Activated naive CD8-positive, alpha-beta T cell treated with anti-CD3 and anti-CD28 coated beads for 36 hours (primary cell): ENCODE measurements at regions not wholly inside any gene's neighbourhood (a gene's known extent, or its start where the extent isn't known, plus 50 kb on each side); places are given as distances from the start of the nearest gene placed in this dataset.
"Not testable (repeated sequence)": the region's sequence is repeated elsewhere in the genome, so short reads cannot be mapped to it uniquely, and the experiment has no call there.

ENCODE experiments used
- DNase-seq: peaks from one replicate; pipeline ENCODE4 v3.0.0; 2021
- H3K27ac Mint-ChIP-seq: one replicate; pipeline ENCODE4 v1.8.0; 2022; ENCODE audit warnings: mild to moderate bottlenecking, moderate library complexity, mixed read lengths
- H3K27me3 Mint-ChIP-seq: one replicate; pipeline ENCODE4 v1.8.0; 2022; ENCODE audit warnings: mild to moderate bottlenecking, mixed read lengths
- H3K36me3 Mint-ChIP-seq: one replicate; pipeline ENCODE4 v1.8.0; 2021; ENCODE audit warnings: mild to moderate bottlenecking, mixed read lengths
- H3K4me1 Mint-ChIP-seq: one replicate; pipeline ENCODE4 v1.8.0; 2021; ENCODE audit warnings: mixed read lengths
- H3K4me3 Mint-ChIP-seq: one replicate; pipeline ENCODE4 v1.8.0; 2022; ENCODE audit warnings: mild to moderate bottlenecking, moderate library complexity, mixed read lengths
- H3K9me3 Mint-ChIP-seq: one replicate; pipeline ENCODE4 v1.8.0; 2022; ENCODE audit warnings: mixed read lengths

DNA sequence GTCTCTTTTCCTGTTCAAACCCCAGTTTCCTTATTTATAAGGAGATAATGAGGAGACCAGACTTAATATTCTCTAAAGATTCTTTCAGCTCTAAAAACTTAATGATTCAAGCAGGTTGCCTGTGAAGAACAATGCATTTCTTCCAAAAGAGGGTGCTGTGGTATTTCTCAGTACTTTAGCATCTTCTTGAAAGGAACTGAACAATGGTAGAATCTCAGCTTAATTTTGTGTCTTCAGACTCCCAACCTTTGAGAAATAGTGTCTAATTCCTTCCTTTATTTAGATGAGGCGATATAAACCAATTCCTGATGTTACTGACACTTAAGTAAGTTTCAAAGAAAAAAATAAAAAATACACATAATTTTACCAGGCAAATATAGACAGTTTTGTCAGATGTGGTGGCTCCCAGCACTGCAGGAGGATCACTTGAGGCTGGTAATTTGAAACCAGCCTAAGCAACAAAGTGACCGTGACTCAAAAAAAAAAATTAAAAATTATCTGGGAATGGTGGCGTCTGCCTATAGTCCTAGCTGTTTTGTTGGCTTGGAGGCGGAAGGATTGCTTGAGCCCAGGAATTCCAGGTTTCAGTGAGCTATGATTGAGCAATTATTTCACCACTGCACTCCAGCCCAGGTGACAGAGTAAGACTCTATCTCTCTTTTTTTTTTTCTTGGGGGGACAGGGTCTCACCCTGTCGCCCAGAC, 76.9 kb upstream of the PSMA6 start:
- Mint-ChIP-seq H3K9me3 (no peaks in the 10 kb centered on the region), H3K27me3 (no peaks in the 10 kb centered on the region), H3K36me3 (peaks cover 8% of the 10 kb centered on the region), H3K4me3 (no peak overlapping the region), H3K27ac (no peak overlapping the region), H3K4me1 (peaks cover 5% of the 10 kb centered on the region)
- no peak for DNase-seq

DNA sequence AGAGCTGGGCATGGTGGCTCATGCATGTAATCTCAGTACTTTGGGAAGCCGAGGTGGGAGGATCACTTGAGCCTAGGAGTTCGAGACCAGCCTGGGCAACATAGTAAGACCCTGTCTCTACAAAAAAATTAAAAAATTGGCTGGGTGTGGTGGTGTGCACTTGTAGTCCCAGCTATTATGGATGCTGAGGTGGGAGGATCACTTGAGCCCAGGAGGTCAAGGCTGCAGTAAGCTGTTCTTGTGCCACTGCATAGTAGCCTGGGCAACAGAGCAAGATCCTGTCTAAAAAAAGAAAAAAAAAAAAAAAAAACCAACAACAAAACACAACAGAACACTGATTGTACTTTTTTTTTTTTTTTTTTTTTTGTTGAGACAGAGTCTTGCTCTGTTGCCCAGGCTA, 74.0 kb upstream of the PSMA6 start:
- DNase-seq, H3K36me3 Mint-ChIP-seq, H3K4me3 Mint-ChIP-seq, H3K27ac Mint-ChIP-seq, H3K27me3 Mint-ChIP-seq, H3K9me3 Mint-ChIP-seq: not testable (repeated sequence)
- H3K4me1 Mint-ChIP-seq = peaks cover 12% of the 10 kb centered on the region

DNA sequence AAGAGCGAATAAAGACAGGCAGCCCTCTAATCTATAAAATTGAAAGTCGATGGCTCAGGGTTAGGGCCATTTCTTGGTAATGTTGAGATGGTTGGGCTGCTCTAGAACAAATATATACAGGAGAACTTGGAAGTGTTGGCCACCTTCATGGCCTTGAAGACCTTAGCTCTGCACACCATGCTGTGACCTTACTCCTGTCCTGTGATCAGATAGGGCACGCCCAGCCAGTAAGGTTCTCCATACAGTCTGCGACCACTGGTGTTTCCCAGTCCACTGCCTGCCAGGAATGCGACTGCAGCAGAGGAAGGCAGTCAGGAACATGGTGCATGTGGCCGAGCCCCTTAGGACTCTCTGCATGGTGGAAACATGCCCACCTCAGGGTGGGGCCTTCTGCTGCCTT, 73.2 kb upstream of the PSMA6 start:
- H3K36me3 Mint-ChIP-seq = peaks cover 7% of the 10 kb centered on the region
- no peaks in the 10 kb centered on the region for H3K27me3 Mint-ChIP-seq
- DNase-seq = no peak
- peaks cover 12% of the 10 kb centered on the region for H3K4me1 Mint-ChIP-seq
- no peak overlapping the region for H3K4me3 Mint-ChIP-seq
- H3K27ac Mint-ChIP-seq = no peak overlapping the region
- no peaks in the 10 kb centered on the region for H3K9me3 Mint-ChIP-seq

DNA sequence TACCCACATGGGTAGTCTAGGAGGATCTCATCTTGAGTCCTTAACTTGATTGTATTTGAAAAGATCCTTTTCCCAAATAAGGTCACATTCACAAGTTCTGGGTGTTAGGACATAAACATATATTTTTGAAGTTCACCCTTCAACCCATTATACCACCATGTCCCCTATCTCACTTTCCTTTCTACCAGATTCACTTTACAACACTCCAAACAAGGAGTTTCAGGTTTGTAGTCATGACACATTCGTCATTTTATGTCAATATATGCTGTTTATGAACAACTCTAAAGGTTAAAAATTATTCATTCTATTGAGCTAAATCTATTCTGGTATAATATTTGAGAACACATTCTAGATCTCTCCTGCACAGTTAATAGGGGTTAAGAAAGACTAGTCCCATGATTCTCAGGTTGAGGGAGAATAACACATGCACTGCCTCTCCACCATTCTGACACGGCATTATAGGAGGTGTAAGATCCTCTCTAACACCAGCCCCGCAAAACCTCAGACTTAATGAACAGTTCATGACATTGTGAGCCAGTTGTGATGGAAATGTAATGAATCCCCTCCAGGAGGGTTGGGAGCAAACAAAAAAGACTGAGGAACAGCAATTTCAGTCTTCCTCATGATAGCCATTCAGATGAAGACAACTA, 72.0 kb upstream of the PSMA6 start:
- no peak overlapping the region for H3K27ac Mint-ChIP-seq

DNA sequence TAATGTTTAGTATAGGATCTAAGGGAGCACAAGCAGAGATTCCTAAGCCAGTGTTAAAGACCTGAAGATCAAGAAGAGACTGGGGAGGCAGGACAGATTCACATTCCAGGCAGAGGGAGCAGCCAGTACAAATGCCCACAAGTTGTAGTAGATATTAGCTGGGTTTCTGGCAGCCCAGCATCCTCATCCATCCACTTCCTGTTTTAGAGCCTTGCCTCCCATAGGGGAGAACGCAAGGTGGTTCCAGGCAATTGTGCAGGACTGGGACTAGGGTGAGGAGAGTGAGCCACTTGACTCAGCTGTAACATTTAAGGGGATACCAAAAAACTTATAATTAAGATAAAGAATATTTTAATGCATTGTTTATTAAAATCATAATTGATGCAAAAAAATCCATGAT, 71.3 kb upstream of the PSMA6 start:
- H3K4me3 Mint-ChIP-seq = no peak overlapping the region
- H3K27ac Mint-ChIP-seq = no peak overlapping the region
- H3K27me3 Mint-ChIP-seq = no peaks in the 10 kb centered on the region
- no peak for DNase-seq
- peaks cover 6% of the 10 kb centered on the region for H3K4me1 Mint-ChIP-seq
- H3K9me3 Mint-ChIP-seq = no peaks in the 10 kb centered on the region
- peaks cover 7% of the 10 kb centered on the region for H3K36me3 Mint-ChIP-seq

More for the DNA sequence above, 72.0 kb upstream of the PSMA6 start:
- no peak for DNase-seq
- Mint-ChIP-seq H3K4me3 (no peak overlapping the region), H3K36me3 (peaks cover 7% of the 10 kb centered on the region), H3K4me1 (peaks cover 7% of the 10 kb centered on the region), H3K9me3 (no peaks in the 10 kb centered on the region), H3K27me3 (no peaks in the 10 kb centered on the region)

DNA sequence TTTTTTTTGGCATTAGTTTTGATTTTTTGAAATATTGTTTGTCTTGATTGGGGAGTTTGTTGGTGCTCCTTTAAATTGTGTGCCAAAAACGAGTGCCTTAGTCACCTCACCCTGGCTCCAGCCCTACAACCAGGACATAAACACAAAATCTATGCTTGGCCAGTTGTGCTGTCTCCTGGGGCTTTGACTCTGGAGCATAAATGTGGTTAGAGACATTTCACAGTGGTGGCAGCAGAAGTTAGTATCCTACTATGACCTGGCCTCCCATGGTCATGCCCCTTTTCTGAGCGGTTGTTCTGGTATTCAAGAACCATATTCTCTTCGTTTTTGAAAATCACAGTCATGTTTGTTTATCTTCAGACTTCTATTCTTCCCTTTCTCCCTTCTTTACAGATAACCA, 70.7 kb upstream of the PSMA6 start:
- Mint-ChIP-seq H3K9me3 (no peaks in the 10 kb centered on the region), H3K4me1 (peaks cover 6% of the 10 kb centered on the region), H3K36me3 (peaks cover 7% of the 10 kb centered on the region)

DNA sequence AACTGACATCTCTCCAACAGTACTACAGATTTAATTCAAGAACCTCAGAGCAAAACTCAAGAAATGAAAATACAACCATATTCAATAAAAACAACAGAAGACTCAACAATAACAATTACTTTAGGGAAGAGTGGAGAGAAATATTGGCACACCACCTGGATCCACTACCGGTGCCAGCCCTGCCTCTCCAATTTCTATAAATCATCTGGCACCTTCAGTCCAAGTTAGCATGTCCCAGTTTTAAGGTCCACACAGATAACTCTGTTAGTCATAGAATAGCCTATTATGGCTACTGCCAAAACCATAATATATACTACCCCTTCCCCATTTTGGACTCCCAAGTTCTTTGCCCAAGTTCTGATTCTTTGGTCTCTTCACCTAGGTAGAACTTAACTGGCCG, 69.9 kb upstream of the PSMA6 start:
- peaks cover 6% of the 10 kb centered on the region for H3K4me1 Mint-ChIP-seq
- no peaks in the 10 kb centered on the region for H3K27me3 Mint-ChIP-seq
- H3K27ac Mint-ChIP-seq = no peak overlapping the region
- peaks cover 7% of the 10 kb centered on the region for H3K36me3 Mint-ChIP-seq
- DNase-seq = no peak
- H3K9me3 Mint-ChIP-seq = no peaks in the 10 kb centered on the region
- no peak overlapping the region for H3K4me3 Mint-ChIP-seq

More for the DNA sequence above, 70.7 kb upstream of the PSMA6 start:
- no peak overlapping the region for H3K4me3 Mint-ChIP-seq
- no peak overlapping the region for H3K27ac Mint-ChIP-seq
- no peaks in the 10 kb centered on the region for H3K27me3 Mint-ChIP-seq
- DNase-seq = no peak

DNA sequence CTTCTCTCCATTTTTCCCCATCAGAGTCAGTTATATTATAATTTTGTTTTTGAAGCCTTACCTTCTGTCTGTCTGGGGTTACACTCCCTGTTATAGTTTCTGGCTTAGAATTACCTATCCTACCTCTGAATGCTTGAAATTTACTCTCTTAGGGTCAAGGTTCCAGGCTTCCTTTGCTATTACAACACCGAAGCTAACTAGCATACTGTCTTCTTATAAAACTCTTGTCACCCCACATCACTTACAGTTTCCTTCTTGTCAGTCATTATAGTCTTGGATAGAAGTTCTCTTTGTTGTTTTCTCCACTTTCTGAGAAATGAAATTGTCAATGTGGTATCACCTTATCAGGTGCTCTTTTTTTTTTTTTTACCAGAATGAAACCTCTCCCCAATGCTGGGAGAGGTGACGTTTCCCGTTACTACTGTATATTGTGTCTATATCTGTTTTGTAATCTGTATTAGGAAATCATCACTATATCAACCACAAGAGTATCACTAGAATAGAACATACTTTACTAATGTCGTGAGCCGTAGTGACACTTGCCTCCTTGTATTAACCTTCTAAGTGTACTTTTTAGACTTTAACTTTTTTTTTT, 69.2 kb upstream of the PSMA6 start:
- H3K27ac Mint-ChIP-seq = no peak overlapping the region
- peaks cover 6% of the 10 kb centered on the region for H3K4me1 Mint-ChIP-seq
- DNase-seq = no peak
- H3K9me3 Mint-ChIP-seq = no peaks in the 10 kb centered on the region
- H3K27me3 Mint-ChIP-seq = no peaks in the 10 kb centered on the region
- peaks cover 6% of the 10 kb centered on the region for H3K36me3 Mint-ChIP-seq
- H3K4me3 Mint-ChIP-seq = no peak overlapping the region

DNA sequence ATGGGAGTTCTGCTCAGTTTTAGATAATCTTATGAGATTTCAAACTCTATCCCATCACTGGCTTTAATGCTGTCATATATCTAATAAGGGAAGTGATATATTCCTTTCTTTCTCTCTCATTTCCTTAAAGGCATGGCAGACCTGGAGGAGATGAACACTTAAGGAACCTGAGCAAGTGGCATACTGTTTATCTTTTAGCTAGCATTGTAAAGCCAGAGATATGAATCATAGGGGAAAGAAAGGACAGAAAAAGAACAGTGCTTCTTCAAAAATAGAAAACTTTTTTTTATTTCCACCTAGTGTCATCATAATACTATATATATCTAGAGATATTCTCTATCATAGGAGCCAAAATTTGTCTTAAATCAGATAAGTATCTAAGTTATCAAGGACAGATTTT, 68.3 kb upstream of the PSMA6 start:
- no peaks in the 10 kb centered on the region for H3K27me3 Mint-ChIP-seq
- peaks cover 6% of the 10 kb centered on the region for H3K4me1 Mint-ChIP-seq
- no peak overlapping the region for H3K4me3 Mint-ChIP-seq
- peaks cover 3% of the 10 kb centered on the region for H3K36me3 Mint-ChIP-seq
- H3K27ac Mint-ChIP-seq = no peak overlapping the region
- no peak for DNase-seq
- no peaks in the 10 kb centered on the region for H3K9me3 Mint-ChIP-seq

DNA sequence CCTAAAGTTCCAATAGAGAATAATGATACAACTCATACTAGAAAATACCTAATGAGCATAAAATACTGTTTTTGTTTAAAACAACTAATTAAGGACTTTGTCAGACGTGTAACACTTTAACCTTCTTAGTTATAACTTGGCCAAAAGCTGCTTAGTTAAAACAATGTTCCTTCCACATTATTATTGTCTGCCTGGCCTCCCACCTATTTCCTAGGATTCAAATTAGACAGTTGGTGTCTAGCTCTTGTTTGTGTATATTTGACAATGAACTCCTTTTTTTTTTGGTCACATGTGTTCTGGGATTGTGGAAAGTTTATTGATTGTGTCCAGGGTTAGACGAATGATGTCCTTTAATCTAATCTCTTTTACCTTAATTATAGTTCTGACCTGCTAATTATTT, 67.6 kb upstream of the PSMA6 start:
- Mint-ChIP-seq H3K9me3 (no peaks in the 10 kb centered on the region), H3K27ac (no peak overlapping the region), H3K27me3 (no peaks in the 10 kb centered on the region), H3K4me3 (no peak overlapping the region), H3K4me1 (peaks cover 11% of the 10 kb centered on the region), H3K36me3 (peaks cover 3% of the 10 kb centered on the region)
- DNase-seq = no peak

DNA sequence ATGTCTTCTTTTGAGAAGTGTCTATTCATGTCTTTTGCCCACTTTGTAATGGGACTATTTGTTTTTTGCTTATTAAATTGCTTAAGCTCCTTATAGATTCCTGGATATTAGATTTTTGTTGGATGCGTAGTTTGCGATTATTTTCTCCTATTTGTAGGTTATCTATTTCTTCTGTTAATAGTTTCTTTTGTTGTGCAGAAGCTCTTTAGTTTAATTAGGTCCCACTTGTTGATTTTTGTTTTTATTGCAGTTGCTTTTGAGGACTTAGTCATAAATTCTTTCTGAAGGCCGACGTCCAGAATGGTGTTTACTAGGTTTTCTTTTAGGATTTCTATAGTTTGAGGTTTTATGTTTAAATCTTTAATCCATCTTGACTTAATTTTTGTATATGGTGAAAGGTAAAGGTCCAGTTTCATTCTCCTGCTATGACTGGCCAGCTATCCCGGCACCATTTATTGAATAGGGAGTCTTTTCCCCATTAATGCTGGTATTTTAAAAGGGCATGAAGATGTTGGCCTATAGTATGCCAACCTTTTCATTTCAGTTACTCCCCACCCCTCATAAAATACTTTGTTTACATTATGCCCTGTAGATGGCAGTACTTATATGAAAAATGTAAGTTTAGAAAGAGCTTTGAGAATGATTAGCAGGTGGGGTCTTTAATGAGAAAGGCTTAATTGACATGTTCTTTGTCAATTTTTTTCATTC, 62.9 kb upstream of the PSMA6 start:
- DNase-seq = no peak
- Mint-ChIP-seq H3K27me3 (no peaks in the 10 kb centered on the region), H3K36me3 (peaks cover 1% of the 10 kb centered on the region), H3K9me3 (no peaks in the 10 kb centered on the region), H3K27ac (peak overlapping the region; percentile 21), H3K4me1 (peaks cover 13% of the 10 kb centered on the region), H3K4me3 (no peak overlapping the region)

DNA sequence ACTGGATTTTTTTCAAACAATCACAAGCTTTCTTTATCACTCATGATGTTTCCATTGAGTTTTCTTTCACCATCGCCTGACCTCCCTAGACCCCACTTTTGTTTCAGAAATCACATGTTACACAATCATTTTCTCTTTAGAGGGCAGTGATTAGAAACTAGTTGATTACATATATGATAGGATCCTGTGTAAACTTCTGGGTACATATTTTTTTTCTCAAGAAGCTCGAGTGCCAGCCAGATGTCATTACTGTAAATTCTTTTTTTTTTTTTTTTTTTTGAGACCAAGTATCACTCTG, 62.4 kb upstream of the PSMA6 start:
- H3K9me3 Mint-ChIP-seq = no peaks in the 10 kb centered on the region
- no peak for DNase-seq
- H3K27me3 Mint-ChIP-seq = no peaks in the 10 kb centered on the region
- H3K4me1 Mint-ChIP-seq = peaks cover 13% of the 10 kb centered on the region
- peaks cover 1% of the 10 kb centered on the region for H3K36me3 Mint-ChIP-seq
- H3K4me3 Mint-ChIP-seq = no peak overlapping the region
- H3K27ac Mint-ChIP-seq = peak overlapping the region; percentile 21

DNA sequence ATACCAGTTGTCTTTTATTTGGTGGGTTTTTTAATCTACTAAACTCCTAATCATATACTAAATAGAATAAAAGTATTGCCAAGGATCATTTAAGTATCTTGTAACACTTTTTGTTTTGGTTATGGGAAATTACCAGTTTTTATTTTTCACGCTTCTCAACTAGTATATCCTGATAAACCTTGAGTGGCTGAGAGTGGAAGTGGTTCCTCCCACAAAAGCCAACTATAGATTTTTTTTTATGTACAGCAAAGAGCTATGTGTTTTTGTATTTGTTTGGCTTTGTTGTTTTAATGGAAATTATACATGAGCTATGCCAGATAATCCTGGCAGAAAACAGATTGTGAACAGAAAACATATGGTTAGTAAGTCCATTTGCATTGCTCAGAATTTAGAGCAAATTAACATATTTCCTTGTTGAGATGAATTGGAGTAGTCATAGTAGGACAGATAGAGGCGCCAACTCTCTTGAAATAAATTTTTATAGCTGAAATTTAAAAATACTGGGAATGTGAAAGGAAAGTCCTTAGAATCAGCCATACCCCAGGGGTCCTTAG, 60.9 kb upstream of the PSMA6 start:
- Mint-ChIP-seq H3K4me3 (no peak overlapping the region), H3K27ac (no peak overlapping the region), H3K4me1 (peaks cover 13% of the 10 kb centered on the region), H3K36me3 (peaks cover 1% of the 10 kb centered on the region), H3K9me3 (no peaks in the 10 kb centered on the region), H3K27me3 (no peaks in the 10 kb centered on the region)
- DNase-seq = no peak

DNA sequence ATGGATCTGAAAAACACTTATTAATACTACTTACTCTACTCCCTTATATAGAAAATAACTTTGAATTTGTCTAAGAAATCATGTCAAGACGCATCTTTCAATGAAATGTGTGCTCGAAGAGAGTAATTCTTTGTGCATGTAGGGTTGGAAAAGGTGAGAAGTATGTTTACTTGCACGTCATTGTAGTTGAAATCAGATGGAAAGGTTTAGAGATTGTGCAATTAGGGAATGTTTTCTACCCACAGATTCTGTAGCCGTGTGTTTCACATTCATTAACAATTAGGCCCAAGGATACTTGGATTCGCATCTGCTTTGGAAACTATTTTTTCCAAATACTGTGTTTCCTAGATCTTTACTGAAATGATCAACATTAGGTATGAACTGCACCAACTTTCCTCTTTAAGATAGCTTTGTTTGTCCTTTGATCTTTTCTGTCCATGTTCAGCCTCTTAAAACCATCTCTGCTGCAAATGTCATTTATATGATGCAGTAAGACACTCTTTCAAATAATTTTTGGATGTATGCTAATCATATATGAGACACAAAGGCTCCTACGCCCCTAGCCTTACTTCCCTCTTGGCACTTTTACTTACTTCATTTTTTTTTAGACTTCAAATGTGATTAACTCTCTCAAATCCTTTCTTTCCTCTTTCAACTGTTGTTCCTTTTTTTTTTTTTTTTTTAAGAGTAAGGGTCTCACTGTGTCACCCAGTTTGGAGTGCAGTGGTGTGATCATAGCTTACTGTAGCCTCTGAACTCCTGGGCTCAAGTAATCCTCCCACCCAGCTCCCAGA, 58.0 kb upstream of the PSMA6 start:
- no peaks in the 10 kb centered on the region for H3K9me3 Mint-ChIP-seq
- no peak overlapping the region for H3K4me3 Mint-ChIP-seq
- H3K27ac Mint-ChIP-seq = no peak overlapping the region
- peaks cover 2% of the 10 kb centered on the region for H3K36me3 Mint-ChIP-seq
- peaks cover 12% of the 10 kb centered on the region for H3K4me1 Mint-ChIP-seq
- no peak for DNase-seq
- no peaks in the 10 kb centered on the region for H3K27me3 Mint-ChIP-seq

DNA sequence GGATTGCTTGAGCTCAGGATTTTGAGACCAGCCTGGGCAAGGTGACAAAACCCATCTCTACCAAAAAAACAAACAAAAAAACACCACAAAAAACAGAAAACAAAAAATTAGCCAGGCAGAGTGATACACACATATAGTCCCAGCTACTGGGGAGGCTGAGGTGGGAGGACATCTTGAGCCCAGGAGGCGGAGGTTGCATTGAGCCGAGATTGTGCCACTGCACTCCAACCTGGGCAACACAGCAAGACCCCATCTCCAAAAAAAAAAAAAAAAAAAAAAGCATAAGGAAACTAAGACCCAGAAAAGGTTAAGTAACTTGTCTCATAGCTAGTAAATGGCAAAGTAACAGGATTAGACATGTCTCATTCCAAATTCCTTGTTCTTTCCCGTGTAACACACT, 56.3 kb upstream of the PSMA6 start:
- Mint-ChIP-seq H3K27ac (no peak overlapping the region), H3K4me1 (peaks cover 3% of the 10 kb centered on the region), H3K36me3 (peaks cover 6% of the 10 kb centered on the region), H3K4me3 (no peak overlapping the region), H3K9me3 (no peaks in the 10 kb centered on the region), H3K27me3 (no peaks in the 10 kb centered on the region)
- no peak for DNase-seq
